H1 (cell line): ENCODE measurements at regions not wholly inside any gene's neighbourhood (a gene's known extent, or its start where the extent isn't known, plus 50 kb on each side); places are given as distances from the start of the nearest gene placed in this dataset.

Experiments
- CTCF ChIA-PET: fragments of 300-600 bp; sonication (Branson Sonifier 250); formaldehyde crosslinking; loops from one replicate; lab custom pipeline; 2021; ENCODE audit not compliant: partially characterized antibody; lab: Charles Lee
- POLR2A ChIA-PET: fragments of 300-600 bp; sonication (Branson Sonifier 250); formaldehyde crosslinking; loops from one replicate; lab custom pipeline; 2021; ENCODE audit warnings: inconsistent platforms; ENCODE audit not compliant: partially characterized antibody; lab: Charles Lee
- DNase-seq, 2 experiments: peaks; one replicate each; pipeline versions ENCODE4 v3.0.0 to v3.0.0-alpha.2; 2010 to 2022; ENCODE audit warnings: low spot score in 2 of 2, low read depth in 1 of 2, mixed read lengths in 1 of 2
- FAIRE-seq: peaks from 2 replicates; lab custom pipeline; 2011; peaks lifted over from hg19 to GRCh38; lab: Jason Lieb, UNC
- H2AFZ ChIP-seq: 2 replicates; pipeline ENCODE4 v1.8.1; 2012; ENCODE audit warnings: low read length, inconsistent platforms
- H2AK5ac ChIP-seq: 2 replicates; pipeline ENCODE4 v1.6.1; 2013; ENCODE audit warnings: low read depth, low read length
- H2BK120ac ChIP-seq: replicated peaks from 2 replicates; pipeline ENCODE3; 2013; ENCODE audit warnings: low read depth, low read length, inconsistent platforms
- H2BK12ac ChIP-seq: 2 replicates; pipeline ENCODE4 v1.6.1; 2013; ENCODE audit warnings: low read depth, low read length
- H2BK15ac ChIP-seq: 2 replicates; pipeline ENCODE4 v1.6.1; 2013; ENCODE audit warnings: low read length
- H2BK20ac ChIP-seq: 2 replicates; pipeline ENCODE4 v1.6.1; 2013; ENCODE audit warnings: low read length
- H2BK5ac ChIP-seq: 2 replicates; pipeline ENCODE4 v1.6.1; 2013; ENCODE audit warnings: low read depth, low read length
- H3K14ac ChIP-seq: 2 replicates; pipeline ENCODE4 v1.6.1; 2013; ENCODE audit warnings: inconsistent platforms; ENCODE audit not compliant: insufficient read length
- H3K18ac ChIP-seq: 2 replicates; pipeline ENCODE4 v1.6.1; 2013; ENCODE audit warnings: low read length; ENCODE audit errors: extremely low read depth
- H3K23ac ChIP-seq: 2 replicates; pipeline ENCODE4 v1.6.1; 2013; ENCODE audit warnings: inconsistent platforms; ENCODE audit not compliant: insufficient read length
- H3K23me2 ChIP-seq: 2 replicates; pipeline ENCODE4 v1.6.1; 2013; ENCODE audit warnings: low read depth, low read length
- H3K27ac ChIP-seq: 2 replicates; pipeline ENCODE4 v1.6.1; 2011; ENCODE audit warnings: low read depth, low read length, inconsistent platforms
- H3K27me3 ChIP-seq, 4 experiments: replicated peaks in 1 of 4; 1 replicate in 1 of 4; 2 replicates in 3 of 4; pipeline versions ENCODE4 v1.6.1 to v1.8.1; 2011 to 2013; ENCODE audit warnings: low read length in 3 of 4, mild to moderate bottlenecking in 3 of 4, inconsistent platforms in 2 of 4, mixed read lengths in 2 of 4, moderate library complexity in 1 of 4; ENCODE audit not compliant: control insufficient read depth in 3 of 4, insufficient read depth in 3 of 4; ENCODE audit errors: extremely low read depth in 1 of 4
- H3K36me3 ChIP-seq, 4 experiments: 2 replicates each; pipeline versions ENCODE4 v1.6.1 to v1.8.1; 2011 to 2013; ENCODE audit warnings: mild to moderate bottlenecking in 4 of 4, low read length in 3 of 4, moderate library complexity in 2 of 4, control low read depth in 1 of 4, inconsistent platforms in 1 of 4; ENCODE audit not compliant: insufficient read depth in 4 of 4, control insufficient read depth in 2 of 4
- H3K4ac ChIP-seq: replicated peaks from 2 replicates; pipeline ENCODE3; 2013; ENCODE audit warnings: low read length, low read depth, mixed read lengths, inconsistent platforms; ENCODE audit not compliant: insufficient read length
- H3K4me1 ChIP-seq, 4 experiments: replicated peaks in 1 of 4; 1 replicate in 1 of 4; 2 replicates in 3 of 4; pipeline versions ENCODE4 v1.6.1 to v1.8.1; 2011 to 2013; ENCODE audit warnings: low read length in 3 of 4, inconsistent platforms in 2 of 4, mixed read lengths in 1 of 4; ENCODE audit not compliant: insufficient read depth in 4 of 4, control insufficient read depth in 3 of 4
- H3K4me2 ChIP-seq, 2 experiments: 2 replicates each; pipeline versions ENCODE4 v1.6.1 to v1.8.1; 2011 to 2013; ENCODE audit warnings: low read depth in 2 of 2, low read length in 2 of 2, control low read depth in 1 of 2, inconsistent platforms in 1 of 2, mild to moderate bottlenecking in 1 of 2; ENCODE audit not compliant: insufficient read depth in 1 of 2
- H3K4me3 ChIP-seq, 4 experiments: fragments of 200-600, 300-600 bp in 1 of 4; sonication (generic), shearing (Covaris generic), sonication (Bioruptor Twin) in 1 of 4; 2 replicates each; pipeline versions ENCODE4 v1.5.1 to v1.8.1; 2011 to 2016; ENCODE audit warnings: low read length in 4 of 4, low read depth in 3 of 4, control low read depth in 2 of 4, inconsistent platforms in 2 of 4, mild to moderate bottlenecking in 2 of 4, mixed read lengths in 1 of 4, moderate library complexity in 1 of 4; ENCODE audit not compliant: insufficient read depth in 2 of 4; ENCODE audit errors: extremely low read depth in 1 of 4
- H3K56ac ChIP-seq: replicated peaks from 2 replicates; pipeline ENCODE3; 2013; ENCODE audit warnings: low read depth, mild to moderate bottlenecking, mixed read lengths, low read length, inconsistent platforms; ENCODE audit not compliant: insufficient read length
- H3K79me1 ChIP-seq: 2 replicates; pipeline ENCODE4 v1.6.1; 2013; ENCODE audit warnings: low read depth, low read length, control low read depth
- H3K79me2 ChIP-seq, 2 experiments: 2 replicates each; pipeline versions ENCODE4 v1.6.1 to v1.8.1; 2012 to 2013; ENCODE audit warnings: low read length in 2 of 2, mild to moderate bottlenecking in 2 of 2, inconsistent platforms in 1 of 2; ENCODE audit not compliant: insufficient read depth in 2 of 2, control insufficient read depth in 1 of 2
- H3K9ac ChIP-seq, 4 experiments: replicated peaks in 1 of 4; 1 replicate in 1 of 4; 2 replicates in 3 of 4; pipeline versions ENCODE4 v1.6.1 to v1.8.1; 2011 to 2013; ENCODE audit warnings: low read depth in 3 of 4, low read length in 3 of 4, control low read depth in 2 of 4, mild to moderate bottlenecking in 2 of 4, moderate library complexity in 2 of 4, inconsistent platforms in 1 of 4; ENCODE audit errors: extremely low read depth in 1 of 4
- H3K9me3 ChIP-seq, 2 experiments: 2 replicates each; pipeline versions ENCODE4 v1.6.1 to v1.8.1; 2012 to 2013; ENCODE audit warnings: mild to moderate bottlenecking in 2 of 2, moderate library complexity in 2 of 2, control low read depth in 1 of 2, inconsistent platforms in 1 of 2, low read depth in 1 of 2, low read length in 1 of 2, mixed read lengths in 1 of 2; ENCODE audit not compliant: insufficient read depth in 2 of 2
- H4K20me1 ChIP-seq, 2 experiments: replicated peaks in 1 of 2; 2 replicates each; pipeline versions ENCODE3 to v1.8.1; 2011 to 2013; ENCODE audit warnings: inconsistent platforms in 2 of 2, low read length in 2 of 2, mild to moderate bottlenecking in 1 of 2; ENCODE audit not compliant: insufficient read depth in 2 of 2, control insufficient read depth in 1 of 2
- H4K5ac ChIP-seq: 2 replicates; pipeline ENCODE4 v1.6.1; 2013; ENCODE audit warnings: low read length, low read depth, mixed read lengths, inconsistent platforms; ENCODE audit not compliant: insufficient read length
- H4K8ac ChIP-seq: 2 replicates; pipeline ENCODE4 v1.8.0; 2013; ENCODE audit warnings: mild to moderate bottlenecking, moderate library complexity, low read length, inconsistent platforms; ENCODE audit not compliant: insufficient read depth; ENCODE audit errors: extremely low read depth
- H4K91ac ChIP-seq: replicated peaks from 2 replicates; pipeline ENCODE3; 2013; ENCODE audit warnings: low read length, mixed read lengths, inconsistent platforms; ENCODE audit not compliant: insufficient read length
- BCL11A ChIP-seq, 2 experiments: IDR thresholded peaks; one replicate each; pipeline ENCODE4 v1.6.1; 2011; ENCODE audit warnings: low read depth in 2 of 2, low read length in 2 of 2, mild to moderate bottlenecking in 2 of 2
- MAX ChIP-seq: IDR thresholded peaks from 2 replicates; pipeline ENCODE4 v1.6.1; 2012; ENCODE audit warnings: inconsistent platforms
- PHF8 ChIP-seq: fragments of 200-600 bp; sonication (generic); conservative IDR thresholded peaks from 2 replicates; pipeline ENCODE4 v1.7.1; 2012; ENCODE audit warnings: low read depth, mild to moderate bottlenecking, inconsistent platforms, low read length, moderate library complexity
- WGBS, 2 experiments: shearing (Covaris generic) in 1 of 2; methylation state at CpG; one replicate each; pipeline versions ENCODE4 v1.1.6 to v1.1.7; 2013 to 2015; ENCODE audit warnings: low lambda C conversion rate in 2 of 2, mixed read lengths in 2 of 2, inconsistent platforms in 1 of 2, low coverage in 1 of 2, missing lambda C conversion rate in 1 of 2; ENCODE audit not compliant: insufficient replicate concordance in 2 of 2, insufficient coverage in 1 of 2, insufficient read length in 1 of 2; ENCODE audit errors: extremely low coverage in 1 of 2, missing lambda C conversion rate in 1 of 2; 5-methylcytosine and 5-hydroxymethylcytosine counted together

DNA sequence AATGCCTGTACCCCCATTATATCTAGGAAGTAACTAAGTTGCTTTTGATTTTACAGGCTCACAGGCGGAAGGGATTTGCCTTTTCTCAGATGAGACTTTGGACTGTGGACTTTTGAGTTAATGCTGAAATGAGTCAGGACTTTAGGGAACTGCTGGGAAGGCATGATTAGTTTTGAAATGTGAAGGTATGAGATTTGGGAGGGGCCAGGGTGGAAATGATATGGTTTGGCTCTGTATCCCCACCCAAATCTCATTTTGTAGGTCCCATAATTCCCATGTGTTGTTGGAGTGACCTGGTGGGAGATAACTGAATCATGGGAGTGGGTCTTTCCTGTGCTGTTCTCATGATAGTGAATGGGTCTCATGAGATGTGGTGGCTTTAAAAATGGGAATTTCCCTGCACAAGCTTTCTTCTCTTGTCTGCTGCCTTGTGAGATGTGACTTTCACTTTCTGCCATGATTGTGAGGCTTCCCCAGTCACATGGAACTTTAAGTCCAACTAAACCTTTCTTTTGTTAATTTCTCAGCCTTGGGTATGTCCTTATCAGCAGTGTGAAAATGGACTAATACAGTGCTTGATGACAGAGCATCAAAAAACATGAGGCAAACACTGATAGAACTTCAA lies 1119.5 kb downstream of the PLA2G4A start:
- no peak overlapping the region for H3K18ac ChIP-seq
- H3K79me1 ChIP-seq, result no peaks in the 10 kb centered on the region
- H3K23me2 ChIP-seq, result no peaks in the 10 kb centered on the region
- ChIA-PET CTCF (no interaction called here), POLR2A (no interaction called here)
- no peaks in the 10 kb centered on the region for H3K4me1 ChIP-seq
- H4K8ac ChIP-seq, result no peak overlapping the region
- no peak for DNase-seq
- H3K14ac ChIP-seq, result no peak overlapping the region
- no peak overlapping the region for H2BK20ac ChIP-seq
- no peak overlapping the region for H2AFZ ChIP-seq
- no peak for FAIRE-seq
- no peak overlapping the region for H3K9ac ChIP-seq
- H2BK120ac ChIP-seq, result no peak overlapping the region
- no peak overlapping the region for H3K23ac ChIP-seq
- no peak overlapping the region for H3K4ac ChIP-seq
- H3K27me3 ChIP-seq, result no peaks in the 10 kb centered on the region
- no peak overlapping the region for H4K91ac ChIP-seq
- no peak overlapping the region for H2BK12ac ChIP-seq
- H3K4me2 ChIP-seq, result no peak overlapping the region
- peaks cover 11 to 27% of the 10 kb centered on the region in 2 experiments for H3K9me3 ChIP-seq
- H3K4me3 ChIP-seq, result no peak overlapping the region
- H2BK15ac ChIP-seq, result no peak overlapping the region
- 83% methylated on average over 1 of the region's 1 CpG; no CpG with 5 or more reads in 1 of the 2 experiments for WGBS, 2 experiments
- TF ChIP-seq BCL11A (IDR thresholded peaks at IDR 0.05; ENCODE audit: low read depth in 2 of 2, low read length in 2 of 2) (no peak), MAX (no peak), PHF8 (no peak)
- no peaks in the 10 kb centered on the region for H3K36me3 ChIP-seq
- no peaks in the 10 kb centered on the region for H4K20me1 ChIP-seq
- H3K56ac ChIP-seq, result no peak overlapping the region
- no peaks in the 10 kb centered on the region for H3K79me2 ChIP-seq
- no peak overlapping the region for H2AK5ac ChIP-seq
- no peak overlapping the region for H3K27ac ChIP-seq
- H4K5ac ChIP-seq, result no peak overlapping the region
- H2BK5ac ChIP-seq, result no peak overlapping the region
